AG09319 (cell line): ENCODE measurements at regions not wholly inside any gene's neighbourhood (a gene's known extent, or its start where the extent isn't known, plus 50 kb on each side); places are given as distances from the start of the nearest gene placed in this dataset.

ENCODE experiments used
- DNase-seq: peaks from one replicate; pipeline ENCODE4 v3.0.0-alpha.2; 2010; ENCODE audit warnings: low read depth; ENCODE audit errors: extremely low read depth
- TF ChIP-seq, protein P1 (sequence below): IDR thresholded peaks from 2 replicates; pipeline ENCODE4 v1.5.1; 2011; ENCODE audit warnings: low read depth, mild to moderate bottlenecking, inconsistent platforms, low read length, moderate library complexity

DNA sequence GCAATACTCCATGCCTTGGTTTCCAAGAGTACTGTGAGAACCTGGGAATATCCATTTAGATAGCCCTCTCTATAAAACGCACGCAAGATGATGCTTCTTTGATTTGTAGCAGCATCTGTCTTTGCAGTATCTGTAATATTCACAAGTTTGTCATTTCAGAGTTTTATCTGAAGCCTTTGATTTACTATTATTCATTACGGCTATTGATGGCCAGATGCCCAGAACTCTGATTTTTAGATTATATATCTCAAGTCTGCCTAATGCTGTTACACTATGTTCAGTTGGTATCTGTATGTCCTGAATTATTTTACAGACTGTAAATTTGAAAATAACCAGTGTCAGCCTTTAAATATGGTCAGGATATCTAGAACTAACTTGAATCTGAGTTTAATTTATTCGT is 233.3 kb downstream of the FAM170A start:
- DNase-seq = no peak
- TF ChIP-seq, protein P1, sequence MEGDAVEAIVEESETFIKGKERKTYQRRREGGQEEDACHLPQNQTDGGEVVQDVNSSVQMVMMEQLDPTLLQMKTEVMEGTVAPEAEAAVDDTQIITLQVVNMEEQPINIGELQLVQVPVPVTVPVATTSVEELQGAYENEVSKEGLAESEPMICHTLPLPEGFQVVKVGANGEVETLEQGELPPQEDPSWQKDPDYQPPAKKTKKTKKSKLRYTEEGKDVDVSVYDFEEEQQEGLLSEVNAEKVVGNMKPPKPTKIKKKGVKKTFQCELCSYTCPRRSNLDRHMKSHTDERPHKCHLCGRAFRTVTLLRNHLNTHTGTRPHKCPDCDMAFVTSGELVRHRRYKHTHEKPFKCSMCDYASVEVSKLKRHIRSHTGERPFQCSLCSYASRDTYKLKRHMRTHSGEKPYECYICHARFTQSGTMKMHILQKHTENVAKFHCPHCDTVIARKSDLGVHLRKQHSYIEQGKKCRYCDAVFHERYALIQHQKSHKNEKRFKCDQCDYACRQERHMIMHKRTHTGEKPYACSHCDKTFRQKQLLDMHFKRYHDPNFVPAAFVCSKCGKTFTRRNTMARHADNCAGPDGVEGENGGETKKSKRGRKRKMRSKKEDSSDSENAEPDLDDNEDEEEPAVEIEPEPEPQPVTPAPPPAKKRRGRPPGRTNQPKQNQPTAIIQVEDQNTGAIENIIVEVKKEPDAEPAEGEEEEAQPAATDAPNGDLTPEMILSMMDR = no peak

DNA sequence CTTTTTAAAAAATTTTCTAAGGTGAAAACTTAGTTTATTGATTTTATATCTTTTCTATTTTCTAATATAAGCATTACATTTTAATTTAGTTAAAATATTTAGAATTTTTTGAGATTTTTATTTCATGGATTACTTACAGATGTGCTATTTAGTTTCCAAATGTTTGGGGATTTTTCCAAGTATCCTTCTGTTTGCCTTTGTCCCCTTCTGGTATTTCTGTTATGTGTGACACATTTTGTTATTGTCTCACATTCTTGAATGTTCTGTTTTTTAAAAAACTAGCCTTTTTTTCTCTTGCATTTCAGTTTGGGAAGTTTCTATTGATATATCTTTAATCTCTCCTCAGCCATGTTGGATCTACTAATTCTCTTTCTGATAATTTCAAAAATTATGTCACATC is 234.9 kb downstream of the FAM170A start:
- no peak for DNase-seq

DNA sequence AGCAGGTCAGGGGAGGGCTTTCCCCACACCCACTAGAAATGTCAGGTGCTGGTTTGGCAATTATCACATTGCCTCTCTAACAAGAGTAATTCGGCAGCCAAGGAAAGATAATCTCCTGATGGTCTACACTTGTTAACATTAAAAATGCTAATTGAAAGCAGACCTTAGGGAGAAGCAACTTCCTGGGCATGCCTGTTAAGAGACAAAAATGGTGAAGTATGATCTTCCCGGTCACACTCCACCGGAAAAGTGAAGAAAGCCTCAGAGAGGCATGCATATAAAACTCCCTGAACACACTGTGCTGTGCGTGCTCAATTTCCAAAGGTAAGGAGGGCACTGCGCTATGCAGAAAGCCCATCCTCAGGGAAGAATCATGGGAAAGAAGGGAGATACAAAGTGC is 244.3 kb downstream of the FAM170A start:
- TF ChIP-seq, protein P1 = no peak
- no peak for DNase-seq

More for the DNA sequence above, 234.9 kb downstream of the FAM170A start:
- TF ChIP-seq, protein P1 = no peak

DNA sequence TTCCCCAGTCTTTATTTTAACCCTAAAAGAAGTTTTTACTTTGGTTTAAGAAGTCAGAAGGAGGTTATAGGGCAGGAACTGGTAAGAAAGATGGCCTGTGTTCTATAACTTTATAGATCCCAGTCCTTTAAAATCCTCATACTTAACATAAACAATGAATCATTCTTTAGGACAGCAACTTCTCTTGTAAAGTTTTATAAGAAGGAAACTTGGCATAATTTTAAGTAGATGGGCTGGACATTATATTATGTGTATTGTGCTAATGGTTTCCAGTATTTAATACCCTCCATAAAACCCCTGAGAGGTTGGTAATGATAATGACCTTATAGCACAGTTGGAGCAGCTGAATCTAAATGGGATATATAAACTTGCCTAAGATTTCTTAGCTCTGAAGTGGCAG is 247.2 kb downstream of the FAM170A start:
- no peak for DNase-seq

DNA sequence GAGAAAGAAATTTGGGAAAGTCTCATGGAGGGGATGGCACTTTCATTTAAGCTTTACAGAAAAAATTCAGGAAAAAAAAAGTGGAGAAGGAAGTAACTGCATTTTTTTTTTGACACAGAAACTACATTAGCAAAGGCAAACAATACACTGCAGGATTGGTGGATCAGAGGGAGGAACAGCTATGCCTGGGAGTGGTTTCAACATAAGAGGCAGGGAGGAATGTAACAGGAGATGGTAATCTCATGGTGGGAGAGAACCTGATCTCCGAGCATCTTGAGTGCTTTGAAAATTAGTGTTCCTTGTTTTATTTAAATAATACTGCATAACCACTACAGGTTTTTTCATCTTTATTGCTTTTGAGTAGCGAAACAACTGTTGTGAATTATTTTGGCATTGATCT is 249.4 kb downstream of the FAM170A start:
- TF ChIP-seq, protein P1 = no peak
- DNase-seq = no peak

More for the DNA sequence above, 247.2 kb downstream of the FAM170A start:
- TF ChIP-seq, protein P1 = no peak

DNA sequence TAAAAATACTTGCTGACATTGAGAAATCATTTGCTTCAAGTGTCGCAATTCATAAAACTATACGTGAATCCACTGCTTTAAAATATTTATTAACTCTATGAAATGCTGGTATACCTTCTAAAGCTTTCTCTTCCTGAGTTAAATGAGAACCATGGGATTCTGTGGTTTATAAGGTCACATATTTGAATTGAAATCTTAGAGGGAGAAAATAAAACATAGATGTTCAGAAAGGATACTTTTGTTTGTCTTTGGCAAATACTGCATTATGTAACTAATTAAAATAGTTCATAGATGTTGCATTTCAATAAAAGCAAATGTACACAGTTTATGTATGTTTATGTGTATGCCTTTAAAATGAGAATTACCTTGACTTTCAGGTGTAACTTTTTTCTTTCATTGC is 250.1 kb downstream of the FAM170A start:
- DNase-seq = no peak
- TF ChIP-seq, protein P1 = no peak

DNA sequence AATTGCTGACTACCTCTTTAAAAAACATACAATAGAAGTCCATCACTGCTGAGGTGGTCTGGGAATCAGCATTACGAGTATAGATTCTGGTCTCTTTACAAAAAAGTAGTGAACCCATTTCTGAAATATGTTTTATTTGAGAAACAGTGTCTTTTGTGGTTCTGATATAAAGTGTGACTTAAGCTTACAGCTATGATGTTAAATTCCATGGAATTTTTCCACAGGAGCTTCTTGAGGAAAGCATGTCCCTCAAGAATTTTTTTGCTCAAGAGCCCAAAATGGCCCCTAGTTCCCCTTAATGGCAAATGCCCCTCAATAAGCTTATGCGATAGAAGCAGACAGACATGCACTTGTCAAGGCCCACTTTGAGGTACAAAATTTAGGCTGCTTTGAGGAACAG is 265.7 kb downstream of the FAM170A start:
- TF ChIP-seq, protein P1 = no peak
- DNase-seq = no peak
